Activated CD8-positive, alpha-beta memory T cell treated with anti-CD3 and anti-CD28 coated beads, Interleukin-2, amount 50 U/mL, for 48 hours (primary cell): ENCODE measurements at regions not wholly inside any gene's neighbourhood (a gene's known extent, or its start where the extent isn't known, plus 50 kb on each side); places are given as distances from the start of the nearest gene placed in this dataset.

Source experiments
- DNase-seq: peaks from one replicate; pipeline ENCODE4 v3.0.0-alpha.2; 2020

- peak; percentile 79 for DNase-seq
Measured at GRCh38 chr3:195634426-195635261, 50.9 kb upstream of the APOD start.
